GM19023 (cell line): ENCODE measurements at regions not wholly inside any gene's neighbourhood (a gene's known extent, or its start where the extent isn't known, plus 50 kb on each side); places are given as distances from the start of the nearest gene placed in this dataset.
"Not testable (repeated sequence)": the region's sequence is repeated elsewhere in the genome, so short reads cannot be mapped to it uniquely, and the experiment has no call there.

ENCODE experiments used
- ATAC-seq: cut with Tn5 transposase; IDR thresholded peaks from one replicate; pipeline ENCODE4 v1.9.1; 2021; ENCODE audit warnings: mild to moderate bottlenecking, moderate library complexity; ENCODE audit not compliant: unreplicated experiment

- no peak for ATAC-seq
Observed at GRCh38 chr11:49499117-49499516, 290.7 kb upstream of the FOLH1 start.

GRCh38 chr11:49505231-49505630, 296.8 kb upstream of the FOLH1 start:
- no peak for ATAC-seq

GRCh38 chr11:49526240-49526829, 317.9 kb upstream of the FOLH1 start:
- ATAC-seq = peak; percentile 82

GRCh38 chr11:49533204-49533603, 324.8 kb upstream of the FOLH1 start:
- no peak for ATAC-seq

DNA sequence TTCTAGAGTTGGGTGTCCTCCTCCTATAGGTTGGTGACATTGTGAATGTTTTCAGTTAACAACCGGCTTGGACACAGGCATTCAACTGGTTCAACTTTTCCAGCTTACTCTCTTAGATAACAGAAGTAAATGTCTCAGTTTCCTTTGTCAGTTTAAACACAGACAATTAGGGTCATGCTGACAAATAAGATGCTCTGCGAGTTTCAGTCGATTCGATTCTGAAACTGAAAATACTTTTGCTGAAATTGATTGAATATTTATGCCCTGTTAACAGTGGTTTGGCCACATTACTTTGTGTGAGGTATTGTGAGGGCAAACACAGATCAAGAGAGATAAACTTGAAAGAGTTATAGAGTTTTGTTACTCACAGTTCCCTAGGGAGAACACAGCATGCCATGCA, 330.5 kb upstream of the FOLH1 start:
- not testable (repeated sequence) for ATAC-seq

DNA sequence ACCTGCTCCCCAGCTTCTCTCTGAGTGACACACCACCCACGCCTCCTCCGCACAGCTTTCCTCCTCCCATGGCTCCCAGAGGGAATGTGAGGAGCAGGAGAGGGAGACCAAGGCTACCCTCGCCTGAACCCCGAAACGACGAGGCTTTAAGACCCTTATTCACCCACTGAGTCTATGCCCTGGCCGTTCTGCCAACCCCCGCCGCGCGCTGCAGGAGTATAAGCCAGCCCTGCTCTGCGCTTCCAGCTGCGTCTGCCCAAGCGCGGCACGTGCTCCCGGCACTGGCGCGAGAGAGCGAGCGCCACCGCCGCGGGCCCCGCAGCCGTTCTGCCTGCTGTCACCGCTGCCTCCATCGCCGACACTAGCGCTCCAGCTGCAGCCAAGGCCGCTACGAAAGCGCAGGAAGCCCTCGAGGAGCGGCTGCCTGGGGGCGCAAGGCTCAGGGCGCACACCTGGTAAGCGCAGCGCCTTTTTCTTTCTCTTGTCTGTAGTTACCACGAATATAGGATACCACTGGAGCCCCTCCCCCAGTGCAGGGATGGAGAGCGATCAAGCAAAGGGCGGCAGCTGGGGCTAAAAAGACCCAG, 350.0 kb upstream of the FOLH1 start:
- not testable (repeated sequence) for ATAC-seq

- ATAC-seq = not testable (repeated sequence)
Observed at GRCh38 chr11:49560593-49560992, 352.2 kb upstream of the FOLH1 start.

GRCh38 chr11:49561240-49561880, 353.0 kb upstream of the FOLH1 start:
- ATAC-seq = not testable (repeated sequence)

GRCh38 chr11:49562262-49562661, 353.9 kb upstream of the FOLH1 start:
- ATAC-seq = not testable (repeated sequence)

DNA sequence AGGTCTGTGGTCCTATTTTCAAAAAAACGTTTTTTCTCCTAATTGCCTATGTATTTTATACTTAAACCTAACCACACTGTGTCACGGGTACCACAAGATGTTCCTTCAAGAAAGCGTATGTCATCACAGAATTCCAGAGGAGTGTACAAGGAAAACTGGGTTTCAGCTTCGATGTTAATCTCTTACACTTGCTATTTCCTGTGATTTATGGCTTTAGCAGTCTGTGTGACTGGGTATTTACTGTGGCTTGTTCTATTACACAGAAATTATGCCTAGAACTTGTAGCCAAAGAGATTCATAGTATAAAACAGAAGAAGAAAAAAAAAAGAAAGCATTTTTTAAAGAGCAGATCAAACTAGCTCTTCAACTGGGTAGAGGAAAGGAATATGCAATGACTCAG, 371.1 kb upstream of the FOLH1 start:
- not testable (repeated sequence) for ATAC-seq

DNA sequence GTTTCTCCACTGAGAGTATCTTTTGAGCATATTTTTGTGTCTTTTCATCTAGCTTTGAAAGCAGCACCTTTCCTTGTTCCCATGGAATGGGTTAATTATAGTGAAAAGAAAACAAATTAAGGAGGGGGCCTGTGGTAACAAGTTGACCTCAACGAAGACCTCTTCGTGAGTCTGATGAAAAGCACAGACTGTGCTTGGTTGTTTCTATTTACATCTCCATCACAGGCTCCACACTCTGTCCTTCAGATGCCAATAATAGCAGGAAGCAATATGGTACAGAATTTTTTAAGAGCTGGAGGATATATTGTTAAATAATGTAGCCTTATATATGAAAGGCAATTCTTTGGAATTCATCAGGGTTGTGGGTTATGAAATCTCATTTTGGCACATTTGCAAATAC, 366.7 kb upstream of the OR4C13 start:
- not testable (repeated sequence) for ATAC-seq

DNA sequence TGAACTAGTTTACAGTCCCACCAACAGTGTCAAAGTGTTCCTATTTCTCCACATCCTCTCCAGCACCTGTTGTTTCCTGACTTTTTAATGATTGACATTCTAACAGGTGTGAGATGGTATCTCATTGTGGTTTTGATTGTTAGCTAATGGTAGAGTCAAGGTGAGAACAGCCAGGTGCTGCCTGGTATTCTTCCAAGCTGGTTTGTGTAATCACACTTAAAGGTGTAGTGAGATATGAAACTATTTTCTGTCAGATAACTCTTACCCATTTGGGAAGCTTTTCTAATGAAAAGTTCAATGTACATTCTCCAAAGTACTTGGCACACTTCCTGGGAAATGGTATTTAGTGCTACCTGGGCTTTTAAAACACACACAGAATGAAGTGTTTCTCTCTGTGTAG, 343.3 kb upstream of the OR4C13 start:
- not testable (repeated sequence) for ATAC-seq

- not testable (repeated sequence) for ATAC-seq
Observed at GRCh38 chr11:49623872-49624271, 328.3 kb upstream of the OR4C13 start.

DNA sequence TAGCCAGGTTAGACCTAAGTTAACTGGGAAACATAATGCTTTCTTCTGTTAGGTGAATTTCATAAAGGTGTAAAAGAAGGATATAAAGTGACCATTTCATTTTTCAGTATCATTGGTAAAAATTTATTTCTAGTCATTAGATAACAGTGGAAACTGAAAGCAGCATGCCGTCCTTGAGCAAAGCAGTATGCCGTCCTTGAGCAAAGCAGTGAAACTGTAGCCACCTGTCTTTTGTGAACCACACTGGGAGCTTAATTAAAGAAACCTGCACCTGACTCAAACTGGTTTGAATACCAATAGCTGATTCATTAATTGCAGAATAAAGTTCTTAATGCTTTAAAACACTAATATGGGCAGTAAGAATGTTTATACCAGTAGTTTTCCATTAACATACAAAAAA, 281.5 kb upstream of the OR4C13 start:
- ATAC-seq = not testable (repeated sequence)

- ATAC-seq = not testable (repeated sequence)
Observed at GRCh38 chr11:49702121-49702520, 250.1 kb upstream of the OR4C13 start.

- not testable (repeated sequence) for ATAC-seq
Observed at GRCh38 chr11:49750447-49750846, 201.7 kb upstream of the OR4C13 start.

- ATAC-seq = not testable (repeated sequence)
Observed at GRCh38 chr11:49750960-49751359, 201.2 kb upstream of the OR4C13 start.

DNA sequence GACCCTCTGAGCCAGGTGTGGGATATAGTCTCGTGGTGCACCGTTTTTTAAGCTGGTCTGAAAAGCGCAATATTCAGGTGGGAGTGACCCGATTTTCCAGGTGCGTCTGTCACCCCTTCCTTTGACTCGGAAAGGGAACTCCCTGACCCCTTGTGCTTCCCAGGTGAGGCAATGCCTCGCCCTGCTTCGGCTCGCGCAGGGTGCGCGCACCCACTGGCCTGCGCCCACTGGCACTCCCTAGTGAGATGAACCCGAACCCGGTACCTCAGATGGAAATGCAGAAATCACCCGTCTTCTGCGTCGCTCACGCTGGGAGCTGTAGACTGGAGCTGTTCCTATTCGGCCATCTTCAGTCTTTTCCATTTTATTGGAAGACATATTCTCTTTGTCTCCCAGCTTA, 171.4 kb upstream of the OR4C13 start:
- not testable (repeated sequence) for ATAC-seq

GRCh38 chr11:49782000-49782399, 170.2 kb upstream of the OR4C13 start:
- not testable (repeated sequence) for ATAC-seq

DNA sequence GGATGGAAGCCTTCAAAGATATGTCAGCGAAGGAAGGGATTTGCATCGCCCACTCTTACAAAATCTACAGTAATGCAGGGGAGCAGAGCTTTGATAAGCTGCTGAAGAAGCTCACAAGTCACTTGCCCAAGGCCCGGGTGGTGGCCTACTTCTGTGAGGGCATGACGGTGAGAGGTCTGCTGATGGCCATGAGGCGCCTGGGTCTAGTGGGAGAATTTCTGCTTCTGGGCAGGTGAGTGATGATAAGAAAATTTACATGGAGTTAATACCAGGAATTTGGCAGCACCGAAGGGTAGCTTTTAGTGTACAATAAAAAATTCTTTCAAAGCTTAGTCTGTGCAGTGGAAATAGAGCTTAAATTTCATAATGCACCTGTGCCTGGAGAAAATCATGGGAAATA, 168.3 kb upstream of the OR4C13 start:
- not testable (repeated sequence) for ATAC-seq

DNA sequence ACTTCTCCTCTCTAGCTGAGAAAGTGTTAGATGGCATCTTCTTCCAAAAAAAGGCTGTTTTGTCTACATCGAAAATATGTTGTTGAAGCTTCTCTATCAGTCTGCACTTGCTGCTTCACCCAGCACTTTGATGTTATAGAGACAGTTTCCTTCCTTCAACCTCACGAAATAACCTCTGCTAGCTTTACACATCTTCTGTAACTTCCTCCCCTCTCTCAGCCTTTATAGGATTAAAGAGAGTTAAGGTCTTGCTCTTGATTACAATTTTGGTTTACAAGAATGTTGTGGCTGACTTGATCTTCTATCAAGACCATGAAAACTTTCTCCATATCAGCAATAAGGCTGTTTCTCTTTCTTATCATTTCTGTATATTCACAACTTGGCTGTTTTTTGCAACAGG, 162.4 kb upstream of the OR4C13 start:
- not testable (repeated sequence) for ATAC-seq

- ATAC-seq = not testable (repeated sequence)
Observed at GRCh38 chr11:49798206-49798837, 153.9 kb upstream of the OR4C13 start.
